SK-N-SH (cell line): ENCODE measurements at regions not wholly inside any gene's neighbourhood (a gene's known extent, or its start where the extent isn't known, plus 50 kb on each side); places are given as distances from the start of the nearest gene placed in this dataset.

Source experiments
- CHD2 ChIP-seq: fragments of 150-350 bp; IDR thresholded peaks from 2 replicates; pipeline ENCODE4 v1.6.1; 2018; ENCODE audit warnings: low read length; ENCODE audit not compliant: partially characterized antibody
- EP300 ChIP-seq, 2 experiments: IDR thresholded peaks; 2 replicates each; pipeline versions ENCODE4 v1.4.0 to v1.6.1; 2012; ENCODE audit warnings: borderline replicate concordance in 1 of 2, low read depth in 1 of 2, low read length in 1 of 2
- JUND ChIP-seq: IDR thresholded peaks from 2 replicates; pipeline ENCODE4 v1.4.0; 2012
- NRF1 ChIP-seq: IDR thresholded peaks from 2 replicates; pipeline ENCODE4 v1.6.1; 2012; ENCODE audit warnings: low read depth, mild to moderate bottlenecking, low read length
- PBX3 ChIP-seq: IDR thresholded peaks from 2 replicates; pipeline ENCODE4; 2012
- POLR2AphosphoS5 ChIP-seq: IDR thresholded peaks from 2 replicates; pipeline ENCODE4 v1.6.1; 2012; ENCODE audit warnings: low read depth, low read length
- RFX5 ChIP-seq: IDR thresholded peaks from 2 replicates; pipeline ENCODE4 v1.6.1; 2012; ENCODE audit warnings: mild to moderate bottlenecking, improper control_type of control experiment, low read length
- YY1 ChIP-seq: IDR thresholded peaks from 2 replicates; pipeline ENCODE4 v1.4.0; 2012; ENCODE audit warnings: low read depth, mild to moderate bottlenecking
- TF ChIP-seq, protein P1 (sequence below): fragments of 200-600 bp; sonication (generic); IDR thresholded peaks from 2 replicates; pipeline ENCODE4 v1.6.1; 2017; ENCODE audit warnings: antibody characterized with exemption, mild to moderate bottlenecking, moderate library complexity
- TF ChIP-seq, protein P2 (sequence below): fragments of 150-350 bp; IDR thresholded peaks from 2 replicates; pipeline ENCODE4 v1.6.1; 2016; ENCODE audit warnings: mild to moderate bottlenecking, low read depth, low read length

DNA sequence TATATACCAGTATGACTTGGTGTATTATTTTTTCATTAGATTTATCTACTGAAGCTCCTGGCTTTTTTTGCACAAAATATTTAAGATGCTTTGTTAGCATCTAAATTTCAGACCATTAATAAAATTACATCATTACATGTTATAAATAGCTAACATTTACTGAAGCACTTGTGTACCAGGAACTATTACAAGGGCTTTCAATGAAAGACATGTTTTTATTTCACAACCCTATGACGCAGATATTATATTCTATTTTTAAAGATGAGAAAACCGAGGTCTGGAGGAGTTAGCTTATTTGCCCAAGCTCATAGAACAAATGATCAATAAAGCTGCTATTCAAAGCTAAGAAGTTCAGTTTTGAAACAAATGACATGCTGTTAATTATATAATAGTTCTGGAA is 420.4 kb upstream of the DCN start:
- no peak for TF ChIP-seq JUND
- TF ChIP-seq, protein P1, sequence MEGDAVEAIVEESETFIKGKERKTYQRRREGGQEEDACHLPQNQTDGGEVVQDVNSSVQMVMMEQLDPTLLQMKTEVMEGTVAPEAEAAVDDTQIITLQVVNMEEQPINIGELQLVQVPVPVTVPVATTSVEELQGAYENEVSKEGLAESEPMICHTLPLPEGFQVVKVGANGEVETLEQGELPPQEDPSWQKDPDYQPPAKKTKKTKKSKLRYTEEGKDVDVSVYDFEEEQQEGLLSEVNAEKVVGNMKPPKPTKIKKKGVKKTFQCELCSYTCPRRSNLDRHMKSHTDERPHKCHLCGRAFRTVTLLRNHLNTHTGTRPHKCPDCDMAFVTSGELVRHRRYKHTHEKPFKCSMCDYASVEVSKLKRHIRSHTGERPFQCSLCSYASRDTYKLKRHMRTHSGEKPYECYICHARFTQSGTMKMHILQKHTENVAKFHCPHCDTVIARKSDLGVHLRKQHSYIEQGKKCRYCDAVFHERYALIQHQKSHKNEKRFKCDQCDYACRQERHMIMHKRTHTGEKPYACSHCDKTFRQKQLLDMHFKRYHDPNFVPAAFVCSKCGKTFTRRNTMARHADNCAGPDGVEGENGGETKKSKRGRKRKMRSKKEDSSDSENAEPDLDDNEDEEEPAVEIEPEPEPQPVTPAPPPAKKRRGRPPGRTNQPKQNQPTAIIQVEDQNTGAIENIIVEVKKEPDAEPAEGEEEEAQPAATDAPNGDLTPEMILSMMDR = no peak
- TF ChIP-seq, protein P2, sequence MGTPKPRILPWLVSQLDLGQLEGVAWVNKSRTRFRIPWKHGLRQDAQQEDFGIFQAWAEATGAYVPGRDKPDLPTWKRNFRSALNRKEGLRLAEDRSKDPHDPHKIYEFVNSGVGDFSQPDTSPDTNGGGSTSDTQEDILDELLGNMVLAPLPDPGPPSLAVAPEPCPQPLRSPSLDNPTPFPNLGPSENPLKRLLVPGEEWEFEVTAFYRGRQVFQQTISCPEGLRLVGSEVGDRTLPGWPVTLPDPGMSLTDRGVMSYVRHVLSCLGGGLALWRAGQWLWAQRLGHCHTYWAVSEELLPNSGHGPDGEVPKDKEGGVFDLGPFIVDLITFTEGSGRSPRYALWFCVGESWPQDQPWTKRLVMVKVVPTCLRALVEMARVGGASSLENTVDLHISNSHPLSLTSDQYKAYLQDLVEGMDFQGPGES = no peak
- no peak for TF ChIP-seq RFX5
- no peak for TF ChIP-seq NRF1
- no peak for TF ChIP-seq EP300 (IDR thresholded peaks at IDR 0.05; ENCODE audit: borderline replicate concordance in 1 of 2, low read depth in 1 of 2, low read length in 1 of 2)
- TF ChIP-seq POLR2AphosphoS5 = no peak
- TF ChIP-seq YY1 = no peak
- TF ChIP-seq CHD2 = no peak
- no peak for TF ChIP-seq PBX3
